Neuronal stem cell (in vitro differentiated cells): ENCODE measurements at regions not wholly inside any gene's neighbourhood (a gene's known extent, or its start where the extent isn't known, plus 50 kb on each side); places are given as distances from the start of the nearest gene placed in this dataset.
A peak's percentile ranks its signal among the peaks of the same experiment; 100 is the strongest.

Experiments used
- DNase-seq: peaks from one replicate; pipeline ENCODE4 v3.0.0-alpha.2; 2013; ENCODE audit warnings: low spot score
- H2AFZ ChIP-seq: one replicate; pipeline ENCODE4 v1.6.1; 2013; ENCODE audit warnings: mild to moderate bottlenecking, low read length, inconsistent platforms
- H2AK5ac ChIP-seq: 2 replicates; pipeline ENCODE4 v1.6.1; 2013; ENCODE audit warnings: low read depth, mild to moderate bottlenecking, inconsistent platforms, low read length, moderate library complexity, mixed read lengths
- H2BK120ac ChIP-seq: 2 replicates; pipeline ENCODE4 v1.6.1; 2013; ENCODE audit warnings: low read depth, mild to moderate bottlenecking, inconsistent platforms, low read length, moderate library complexity, mixed read lengths
- H2BK12ac ChIP-seq: one replicate; pipeline ENCODE4 v1.6.1; 2013; ENCODE audit warnings: low read length, inconsistent platforms
- H2BK15ac ChIP-seq: 2 replicates; pipeline ENCODE4 v1.6.1; 2013; ENCODE audit warnings: mild to moderate bottlenecking, low read length, inconsistent platforms, mixed read lengths
- H2BK5ac ChIP-seq: one replicate; pipeline ENCODE4 v1.6.1; 2013; ENCODE audit warnings: inconsistent platforms, mild to moderate bottlenecking, low read length, moderate library complexity
- H3K14ac ChIP-seq: one replicate; pipeline ENCODE4 v1.6.1; 2013; ENCODE audit warnings: low read length, inconsistent platforms
- H3K18ac ChIP-seq: 2 replicates; pipeline ENCODE4 v1.6.1; 2013; ENCODE audit warnings: low read length, inconsistent platforms
- H3K23ac ChIP-seq: 2 replicates; pipeline ENCODE4 v1.6.1; 2013; ENCODE audit warnings: low read depth, mild to moderate bottlenecking, mixed read lengths, low read length, inconsistent platforms; ENCODE audit not compliant: poor library complexity
- H3K27ac ChIP-seq: replicated peaks from 3 replicates; pipeline ENCODE4 v1.5.1; 2013; ENCODE audit warnings: low read length, inconsistent platforms
- H3K27me3 ChIP-seq, 3 experiments: 2 replicates each; pipeline ENCODE4 v1.6.1; 2013; ENCODE audit warnings: low read length in 3 of 3, mild to moderate bottlenecking in 2 of 3, inconsistent platforms in 1 of 3, low read depth in 1 of 3, mixed read lengths in 1 of 3, moderate library complexity in 1 of 3; ENCODE audit not compliant: control insufficient read depth in 3 of 3, insufficient read depth in 3 of 3
- H3K36me3 ChIP-seq, 2 donors: replicated peaks in 1 of 2; 2 replicates each; pipeline ENCODE4 v1.6.1; 2013; ENCODE audit warnings: low read length in 2 of 2; ENCODE audit not compliant: control insufficient read depth in 2 of 2, insufficient read depth in 2 of 2
- H3K4ac ChIP-seq: 2 replicates; pipeline ENCODE4 v1.6.1; 2013; ENCODE audit warnings: inconsistent platforms, mild to moderate bottlenecking, low read length, moderate library complexity
- H3K4me1 ChIP-seq, 2 donors: 1 replicate in 1 of 2; 2 replicates in 1 of 2; pipeline ENCODE4 v1.6.1; 2013; ENCODE audit warnings: low read length in 2 of 2, low read depth in 1 of 2; ENCODE audit not compliant: control insufficient read depth in 2 of 2, insufficient read depth in 1 of 2
- H3K4me2 ChIP-seq: one replicate; pipeline ENCODE4 v1.6.1; 2013; ENCODE audit warnings: mild to moderate bottlenecking, low read length, inconsistent platforms; ENCODE audit not compliant: insufficient read depth, poor library complexity, severe bottlenecking
- H3K4me3 ChIP-seq, 2 donors: 2 replicates each; pipeline ENCODE4 v1.5.1; 2013; ENCODE audit warnings: low read length in 2 of 2, mild to moderate bottlenecking in 2 of 2, inconsistent platforms in 1 of 2, moderate library complexity in 1 of 2
- H3K79me1 ChIP-seq: one replicate; pipeline ENCODE4 v1.6.1; 2013; ENCODE audit warnings: low read depth, mild to moderate bottlenecking, inconsistent platforms, low read length, moderate library complexity
- H3K9ac ChIP-seq: one replicate; pipeline ENCODE4 v1.6.1; 2013; ENCODE audit warnings: mild to moderate bottlenecking, low read depth, low read length, inconsistent platforms; ENCODE audit not compliant: poor library complexity
- H3K9me3 ChIP-seq, 2 donors: replicated peaks in 1 of 2; 2 replicates each; pipeline versions ENCODE3 to v1.6.1; 2013; ENCODE audit warnings: low read length in 2 of 2, mild to moderate bottlenecking in 2 of 2, inconsistent platforms in 1 of 2, low read depth in 1 of 2, mixed read lengths in 1 of 2, moderate library complexity in 1 of 2; ENCODE audit not compliant: control insufficient read depth in 2 of 2, insufficient read depth in 1 of 2
- H4K8ac ChIP-seq: one replicate; pipeline ENCODE4 v1.6.1; 2013; ENCODE audit warnings: low read depth, mild to moderate bottlenecking, inconsistent platforms, low read length, moderate library complexity
- H4K91ac ChIP-seq: one replicate; pipeline ENCODE4 v1.6.1; 2013; ENCODE audit warnings: low read length, low read depth, mild to moderate bottlenecking, inconsistent platforms; ENCODE audit not compliant: poor library complexity
- WGBS, 2 donors: extraction: QIAGEN DNeasy Blood & Tissue Kit; methylation state at CpG; one replicate each; pipeline ENCODE4 v1.1.7; 2013; ENCODE audit warnings: missing lambda C conversion rate in 2 of 2, mixed read lengths in 1 of 2; ENCODE audit not compliant: insufficient read length in 2 of 2, insufficient replicate concordance in 1 of 2; ENCODE audit errors: extremely low coverage in 2 of 2; 5-methylcytosine and 5-hydroxymethylcytosine counted together

DNA sequence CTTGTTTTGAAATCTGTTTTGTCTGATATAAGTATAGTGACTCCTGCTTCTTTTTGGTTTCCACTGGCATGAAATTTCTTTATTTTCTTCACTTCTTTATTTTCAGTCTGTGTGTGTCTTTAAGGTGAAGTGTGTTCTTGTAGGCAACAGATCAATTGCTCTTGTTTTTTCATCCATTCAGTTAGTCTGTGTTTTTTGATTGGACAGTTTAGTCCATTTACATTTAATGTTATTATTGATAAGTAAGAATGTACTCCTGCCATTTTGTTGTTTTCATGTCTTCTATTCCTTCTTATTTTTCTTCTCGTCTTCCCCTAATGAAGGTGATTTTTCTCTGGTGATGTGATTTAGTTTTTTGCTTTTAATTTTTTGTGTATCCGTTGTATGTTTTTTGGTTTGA lies 487.7 kb upstream of the PBX1 start:
- no peak overlapping the region for H3K18ac ChIP-seq
- no peak overlapping the region for H3K27ac ChIP-seq
- H2AK5ac ChIP-seq, result no peak overlapping the region
- no peak overlapping the region for H3K4ac ChIP-seq
- H3K27me3 ChIP-seq, result no peaks in the 10 kb centered on the region
- no peak overlapping the region for H3K4me3 ChIP-seq
- H4K91ac ChIP-seq, result no peak overlapping the region
- no peaks in the 10 kb centered on the region for H3K79me1 ChIP-seq
- no peak overlapping the region for H4K8ac ChIP-seq
- no peak overlapping the region for H3K14ac ChIP-seq
- H2BK5ac ChIP-seq, result no peak overlapping the region
- no peak overlapping the region for H2BK120ac ChIP-seq
- no peak overlapping the region for H3K4me2 ChIP-seq
- H3K4me1 ChIP-seq, result no peaks in the 10 kb centered on the region
- H2AFZ ChIP-seq, result no peak overlapping the region
- whole genome bisulfite sequencing, 2 donors, result no CpG with 5 or more reads among the region's 2 CpGs
- no peak overlapping the region for H3K9ac ChIP-seq
- H3K9me3 ChIP-seq, result no peaks in the 10 kb centered on the region
- no peak for DNase-seq
- no peak overlapping the region for H2BK15ac ChIP-seq
- H3K36me3 ChIP-seq, result no peaks in the 10 kb centered on the region
- H3K23ac ChIP-seq, result no peak overlapping the region
- no peak overlapping the region for H2BK12ac ChIP-seq

DNA sequence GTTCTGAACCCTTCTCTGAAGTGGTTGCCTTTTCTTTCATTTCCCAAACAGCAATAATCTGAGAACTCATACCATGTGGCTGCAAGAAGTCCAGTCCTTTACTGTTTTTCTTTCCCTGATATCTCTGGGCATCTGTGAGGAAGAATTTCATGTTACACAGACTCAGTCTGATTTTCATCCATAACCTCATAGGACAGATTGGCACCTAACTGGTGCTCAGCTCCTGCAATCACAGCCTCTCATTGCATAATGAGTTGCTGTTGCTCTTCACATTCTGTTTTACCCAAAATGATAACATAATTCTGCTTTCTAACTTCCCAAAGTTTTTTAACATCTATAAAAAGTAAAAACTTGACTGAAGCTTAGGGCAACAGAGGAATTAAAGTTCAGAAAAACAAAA lies 472.2 kb upstream of the PBX1 start:
- H3K4me3 ChIP-seq, result no peak overlapping the region
- no peak overlapping the region for H4K91ac ChIP-seq
- DNase-seq, result no peak
- no peak overlapping the region for H2BK12ac ChIP-seq
- H2BK120ac ChIP-seq, result no peak overlapping the region
- H3K14ac ChIP-seq, result no peak overlapping the region
- H3K18ac ChIP-seq, result no peak overlapping the region
- no peaks in the 10 kb centered on the region for H3K27me3 ChIP-seq
- no peak overlapping the region for H2BK15ac ChIP-seq
- H3K36me3 ChIP-seq, result no peaks in the 10 kb centered on the region
- H2AK5ac ChIP-seq, result no peak overlapping the region
- H3K27ac ChIP-seq, result no peak overlapping the region
- H3K9ac ChIP-seq, result no peak overlapping the region
- H3K23ac ChIP-seq, result no peak overlapping the region
- no peaks in the 10 kb centered on the region for H3K9me3 ChIP-seq
- no peak overlapping the region for H3K4ac ChIP-seq
- H3K79me1 ChIP-seq, result no peaks in the 10 kb centered on the region
- H3K4me2 ChIP-seq, result no peak overlapping the region
- H4K8ac ChIP-seq, result no peak overlapping the region
- no peak overlapping the region for H2AFZ ChIP-seq
- no peak overlapping the region for H2BK5ac ChIP-seq
- H3K4me1 ChIP-seq, result no peaks in the 10 kb centered on the region

DNA sequence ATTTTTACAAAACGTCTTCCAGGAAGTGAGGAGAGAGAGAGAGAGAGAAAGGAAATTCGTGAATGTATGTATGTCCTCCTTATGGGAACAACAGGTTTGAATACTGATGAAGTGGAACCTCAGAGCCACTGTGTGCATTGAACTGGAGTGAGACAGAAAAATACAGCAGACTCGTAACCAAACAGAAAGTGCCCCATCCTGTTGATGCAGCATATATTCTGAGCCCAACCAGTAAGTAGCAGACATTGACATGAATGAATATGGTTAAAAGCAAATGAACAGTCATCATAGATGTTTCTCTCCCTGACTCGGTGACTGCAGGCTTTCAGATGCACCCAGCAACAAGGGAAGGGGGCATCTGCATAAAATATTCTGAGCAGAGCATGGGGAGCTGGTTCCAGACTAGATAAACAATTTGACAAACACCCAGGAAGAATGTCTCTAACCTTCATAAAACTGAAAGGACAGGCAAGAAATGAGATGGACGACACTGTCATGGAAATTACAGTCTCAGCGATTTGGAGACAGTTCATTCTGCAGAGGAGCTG lies 471.0 kb upstream of the PBX1 start:
- no peak overlapping the region for H4K8ac ChIP-seq
- H3K18ac ChIP-seq, result no peak overlapping the region
- no peaks in the 10 kb centered on the region for H3K27me3 ChIP-seq
- H3K4me3 ChIP-seq, result no peak overlapping the region
- peak overlapping the region; percentile 45 for H2AFZ ChIP-seq
- H3K79me1 ChIP-seq, result no peaks in the 10 kb centered on the region
- H4K91ac ChIP-seq, result no peak overlapping the region
- H3K4me2 ChIP-seq, result no peak overlapping the region
- no peaks in the 10 kb centered on the region for H3K36me3 ChIP-seq
- DNase-seq, result no peak
- no CpG with 5 or more reads among the region's 6 CpGs for WGBS, 2 donors
- no peak overlapping the region for H3K9ac ChIP-seq
- no peak overlapping the region for H2BK5ac ChIP-seq
- H3K4ac ChIP-seq, result no peak overlapping the region
- H3K4me1 ChIP-seq, result no peaks in the 10 kb centered on the region
- no peak overlapping the region for H2BK120ac ChIP-seq
- no peak overlapping the region for H3K23ac ChIP-seq
- no peak overlapping the region for H2BK15ac ChIP-seq
- no peak overlapping the region for H3K27ac ChIP-seq
- H2AK5ac ChIP-seq, result no peak overlapping the region
- H3K14ac ChIP-seq, result no peak overlapping the region
- no peak overlapping the region for H2BK12ac ChIP-seq
- peaks cover 0 to 1% of the 10 kb centered on the region in 2 donors for H3K9me3 ChIP-seq

DNA sequence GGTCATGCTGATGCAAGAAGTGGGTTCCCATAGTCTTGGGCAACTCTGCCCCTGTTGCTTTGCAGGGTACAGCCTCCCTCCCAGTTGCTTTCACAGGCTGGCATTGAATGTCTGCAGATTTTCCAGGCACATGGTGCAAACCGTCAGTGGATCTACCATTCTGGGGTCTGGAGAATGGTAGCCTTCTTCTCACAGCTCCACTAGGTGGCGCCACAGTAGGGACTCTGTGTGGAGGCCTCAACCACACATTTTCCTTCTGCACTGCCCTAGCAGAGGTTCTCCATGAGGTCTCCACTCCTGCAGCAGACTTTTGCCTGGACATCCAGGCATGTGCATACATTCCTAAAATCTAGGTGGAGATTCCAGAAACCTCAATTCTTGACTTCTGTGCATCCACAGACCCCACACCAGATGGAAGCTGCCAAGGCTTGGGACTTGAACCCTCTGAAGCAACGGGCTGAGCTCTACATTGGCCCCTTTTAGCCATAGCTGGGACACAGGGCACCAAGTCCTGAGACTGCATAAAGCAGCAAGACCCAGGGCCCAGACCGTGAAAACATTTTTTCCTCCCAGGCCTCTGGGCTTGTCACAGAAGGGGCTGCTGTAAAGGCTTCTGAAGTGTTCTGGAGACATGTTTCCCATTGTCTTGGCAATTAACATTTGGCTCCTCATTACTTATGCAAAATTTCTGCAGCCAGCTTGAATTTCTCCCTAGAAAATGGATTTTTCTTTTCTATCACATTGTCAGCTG lies 466.2 kb upstream of the PBX1 start:
- Histone ChIP-seq H2BK5ac (no peak overlapping the region), H3K27ac (no peak overlapping the region), H3K14ac (no peak overlapping the region), H3K9me3 (peaks cover 0 to 1% of the 10 kb centered on the region in 2 donors), H3K18ac (no peak overlapping the region), H2BK12ac (no peak overlapping the region), H3K79me1 (no peaks in the 10 kb centered on the region), H3K27me3 (no peaks in the 10 kb centered on the region), H3K4me2 (no peak overlapping the region), H3K36me3 (no peaks in the 10 kb centered on the region), H4K91ac (no peak overlapping the region), H3K4me1 (no peaks in the 10 kb centered on the region), H3K23ac (no peak overlapping the region), H3K4ac (no peak overlapping the region), H2BK120ac (no peak overlapping the region), H2BK15ac (no peak overlapping the region), H2AFZ (no peak overlapping the region), H4K8ac (no peak overlapping the region), H2AK5ac (no peak overlapping the region), H3K4me3 (no peak overlapping the region), H3K9ac (no peak overlapping the region)
- WGBS, 2 donors, result no CpG with 5 or more reads among the region's 4 CpGs
- DNase-seq, result no peak
